ENCODE measurements at regions not wholly inside any gene's neighbourhood (a gene's known extent, or its start where the extent isn't known, plus 50 kb on each side); places are given as distances from the start of the nearest gene placed in this dataset.

- no peak for TF ChIP-seq CTCF (conservative IDR thresholded peaks at IDR 0.05)
- no peak for TF ChIP-seq ZFX (IDR thresholded peaks at IDR 0.05)
These were observed 1007.7 kb upstream of the CDH2 start for GRCh38 chr18:29184654-29185053.
